ENCODE measurements at regions not wholly inside any gene's neighbourhood (a gene's known extent, or its start where the extent isn't known, plus 50 kb on each side); places are given as distances from the start of the nearest gene placed in this dataset.

DNA sequence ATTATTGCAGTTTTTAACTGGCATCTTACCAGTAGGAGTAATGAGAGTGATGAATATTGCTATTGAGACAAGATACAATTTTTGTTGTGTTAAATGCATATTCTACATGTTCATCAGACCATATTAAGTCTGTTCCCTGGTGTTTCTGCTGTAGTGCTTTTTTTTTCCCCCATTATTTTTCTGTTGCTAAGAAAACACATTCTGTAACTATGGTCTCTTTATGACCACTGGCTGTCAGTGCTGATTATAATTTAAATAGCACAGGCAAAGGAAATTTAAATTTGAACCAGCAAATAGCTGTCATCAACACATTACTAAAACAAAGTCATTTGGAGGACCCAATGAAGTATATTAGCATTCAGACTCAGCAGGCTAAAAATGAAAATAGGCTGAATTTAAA is 98.3 kb upstream of the ANKRD50 start:
- Histone ChIP-seq H3K27ac (no peak overlapping the region), H3K36me3 (replicated peaks in 1 of 2) (no peaks in the 10 kb centered on the region), H3K4me1 (replicated peaks in 1 of 2) (no peaks in the 10 kb centered on the region), H3K4me3 (no peak overlapping the region), H3K27me3 (no peaks in the 10 kb centered on the region), H3K9me3 (replicated peaks in 1 of 3) (no peaks in the 10 kb centered on the region)
- intact Hi-C loops (cut with DNase I): no loop called here
- DNase-seq: no peak
- TF ChIP-seq POLR2A (IDR thresholded peaks at IDR 0.05) (no peak), CTCF (IDR thresholded peaks at IDR 0.05) (no peak)

DNA sequence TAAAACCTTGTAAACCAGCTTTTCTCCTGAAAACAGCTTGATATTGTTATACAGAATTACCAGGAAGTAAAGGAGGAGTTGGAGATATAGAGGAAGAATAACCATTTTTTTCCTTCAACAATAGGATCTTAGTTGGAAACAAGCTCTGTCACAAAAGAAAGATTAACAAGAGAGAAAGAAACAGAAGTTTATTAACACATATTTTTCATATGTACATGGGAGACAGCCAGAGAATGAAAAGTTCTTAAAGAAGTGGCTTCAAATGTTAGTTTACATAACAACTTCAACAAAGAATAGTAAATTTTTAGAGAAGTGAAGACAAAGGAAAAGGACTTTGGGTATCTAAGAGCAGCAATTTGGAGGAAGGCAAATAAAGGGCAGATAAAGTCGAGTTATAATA is 94.9 kb upstream of the ANKRD50 start:
- H3K4me3 ChIP-seq: no peak overlapping the region
- H3K27me3 ChIP-seq: no peaks in the 10 kb centered on the region
- H3K9me3 ChIP-seq (replicated peaks in 1 of 3): no peaks in the 10 kb centered on the region
- H3K36me3 ChIP-seq (replicated peaks in 1 of 2): no peaks in the 10 kb centered on the region
- H3K27ac ChIP-seq: no peak overlapping the region
- WGBS, 4 donors: 49 to 76% (median 72%) methylated on average over 1 of the region's 1 CpG
- no peak for TF ChIP-seq POLR2A (IDR thresholded peaks at IDR 0.05)
- intact Hi-C loops (cut with DNase I): no loop called here
- H3K4me1 ChIP-seq (replicated peaks in 1 of 2): no peaks in the 10 kb centered on the region
- no peak for DNase-seq

DNA sequence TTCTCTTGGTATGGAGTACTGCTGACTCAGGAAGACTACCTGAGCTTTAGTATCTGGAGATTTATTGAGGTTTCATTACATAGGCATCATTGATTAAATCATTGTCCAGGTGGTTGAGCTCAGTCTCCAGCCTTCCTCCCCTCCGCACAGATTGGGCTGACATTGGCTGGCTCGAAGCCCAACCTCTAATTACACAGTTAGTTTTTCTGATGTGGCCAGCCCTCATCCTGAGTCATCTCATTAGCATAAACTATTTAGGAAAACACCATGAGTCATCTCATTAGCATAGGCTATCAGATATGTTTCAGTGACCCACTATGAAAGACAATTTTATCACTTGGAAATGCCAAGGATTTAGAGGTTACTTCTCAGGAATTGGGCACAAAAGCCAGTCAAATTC is 93.9 kb upstream of the ANKRD50 start:
- H3K4me3 ChIP-seq: no peak overlapping the region
- no peaks in the 10 kb centered on the region for H3K4me1 ChIP-seq (replicated peaks in 1 of 2)
- TF ChIP-seq CTCF (IDR thresholded peaks at IDR 0.05) (no peak), POLR2A (IDR thresholded peaks at IDR 0.05) (no peak)
- no peak overlapping the region for H3K27ac ChIP-seq
- no peak for DNase-seq
- intact Hi-C loops (cut with DNase I): no loop called here
- no peaks in the 10 kb centered on the region for H3K9me3 ChIP-seq (replicated peaks in 1 of 3)
- H3K36me3 ChIP-seq (replicated peaks in 1 of 2): no peaks in the 10 kb centered on the region
- no peaks in the 10 kb centered on the region for H3K27me3 ChIP-seq
- WGBS, 4 donors: 73 to 92% (median 88%) methylated on average over 2 of the region's 2 CpGs

DNA sequence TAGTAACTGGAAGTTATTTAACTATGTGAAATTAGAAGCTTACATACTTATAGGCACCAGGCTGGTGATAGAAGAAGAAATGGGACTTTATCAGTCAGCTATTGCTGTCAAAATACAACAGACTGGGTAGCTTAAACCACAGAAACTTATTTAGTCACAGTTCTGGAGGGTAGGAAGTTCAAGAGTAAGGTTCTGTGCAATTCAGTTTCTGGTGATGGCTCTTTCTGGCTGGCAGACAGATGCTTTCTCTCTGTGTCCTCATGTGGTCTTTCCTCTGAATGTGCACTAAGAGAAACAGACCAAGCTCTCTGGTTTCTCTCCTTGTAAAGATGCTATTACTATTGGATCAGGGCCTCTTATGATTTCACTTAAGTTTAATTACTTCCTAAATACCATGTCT is 92.1 kb upstream of the ANKRD50 start:
- no peak for DNase-seq
- no peaks in the 10 kb centered on the region for H3K9me3 ChIP-seq (replicated peaks in 1 of 3)
- H3K4me3 ChIP-seq: no peak overlapping the region
- no peak overlapping the region for H3K27ac ChIP-seq
- no peaks in the 10 kb centered on the region for H3K36me3 ChIP-seq (replicated peaks in 1 of 2)
- TF ChIP-seq CTCF (IDR thresholded peaks at IDR 0.05) (no peak), POLR2A (IDR thresholded peaks at IDR 0.05) (no peak)
- no peaks in the 10 kb centered on the region for H3K4me1 ChIP-seq (replicated peaks in 1 of 2)
- intact Hi-C loops (cut with DNase I): no loop called here
- no peaks in the 10 kb centered on the region for H3K27me3 ChIP-seq

GRCh38 chr4:124804041-124804440 is 91.5 kb upstream of the ANKRD50 start:
- TF ChIP-seq CTCF (IDR thresholded peaks at IDR 0.05): no peak
- TF ChIP-seq POLR2A (IDR thresholded peaks at IDR 0.05): no peak
- intact Hi-C loops (cut with DNase I): no loop called here
- WGBS, 4 donors: 88 to 93% (median 91%) methylated on average over 4 of the region's 4 CpGs
- Histone ChIP-seq H3K36me3 (replicated peaks in 1 of 2) (no peaks in the 10 kb centered on the region), H3K27me3 (no peaks in the 10 kb centered on the region), H3K4me3 (no peak overlapping the region), H3K27ac (no peak overlapping the region), H3K4me1 (replicated peaks in 1 of 2) (no peaks in the 10 kb centered on the region), H3K9me3 (replicated peaks in 1 of 3) (no peaks in the 10 kb centered on the region)
- no peak for DNase-seq

Measured in adrenal gland (tissue), 9 donors.